DMS153 (cell line): ENCODE measurements at regions not wholly inside any gene's neighbourhood (a gene's known extent, or its start where the extent isn't known, plus 50 kb on each side); places are given as distances from the start of the nearest gene placed in this dataset.

Experiments used
- DNase-seq: peaks from one replicate; lab custom pipeline; 2025; lab: John Stamatoyannopoulos, UW

- DNase-seq: peak; percentile 73
These were observed 205.5 kb downstream of the USP12 start for GRCh38 chr13:26965952-26966700.

- DNase-seq: peak; percentile 82
These were observed 204.0 kb upstream of the GPR12 start for GRCh38 chr13:26964278-26965250.

- no peak for DNase-seq
These were observed 202.1 kb upstream of the GPR12 start for GRCh38 chr13:26962671-26963070.

- DNase-seq: peak; percentile 51
These were observed 201.5 kb upstream of the GPR12 start for GRCh38 chr13:26961890-26962615.

GRCh38 chr13:26957182-26957581 lies 196.6 kb upstream of the GPR12 start:
- DNase-seq: no peak

- DNase-seq: no peak
These were observed 196.0 kb upstream of the GPR12 start for GRCh38 chr13:26956522-26957142.

GRCh38 chr13:26954976-26955375 lies 194.4 kb upstream of the GPR12 start:
- DNase-seq: no peak

- DNase-seq: no peak
These were observed 192.7 kb upstream of the GPR12 start for GRCh38 chr13:26953291-26953690.

- DNase-seq: no peak
These were observed 192.1 kb upstream of the GPR12 start for GRCh38 chr13:26952551-26953143.

- no peak for DNase-seq
These were observed 191.1 kb upstream of the GPR12 start for GRCh38 chr13:26951581-26952177.

GRCh38 chr13:26950968-26951367 lies 190.4 kb upstream of the GPR12 start:
- DNase-seq: no peak

GRCh38 chr13:26950546-26950945 lies 190.0 kb upstream of the GPR12 start:
- no peak for DNase-seq

- DNase-seq: no peak
These were observed 189.3 kb upstream of the GPR12 start for GRCh38 chr13:26949701-26950502.

- DNase-seq: no peak
These were observed 187.8 kb upstream of the GPR12 start for GRCh38 chr13:26948353-26948752.

- peak; percentile 67 for DNase-seq
These were observed 186.2 kb upstream of the GPR12 start for GRCh38 chr13:26946684-26947343.

GRCh38 chr13:26943748-26944147 lies 183.2 kb upstream of the GPR12 start:
- DNase-seq: no peak

- DNase-seq: no peak
These were observed 181.6 kb upstream of the GPR12 start for GRCh38 chr13:26942184-26942583.

- no peak for DNase-seq
These were observed 181.0 kb upstream of the GPR12 start for GRCh38 chr13:26941345-26942174.

GRCh38 chr13:26934096-26934495 lies 173.5 kb upstream of the GPR12 start:
- no peak for DNase-seq
